ENCODE measurements at regions not wholly inside any gene's neighbourhood (a gene's known extent, or its start where the extent isn't known, plus 50 kb on each side); places are given as distances from the start of the nearest gene placed in this dataset.
"Not testable (repeated sequence)": the region's sequence is repeated elsewhere in the genome, so short reads cannot be mapped to it uniquely, and the experiment has no call there.

DNA sequence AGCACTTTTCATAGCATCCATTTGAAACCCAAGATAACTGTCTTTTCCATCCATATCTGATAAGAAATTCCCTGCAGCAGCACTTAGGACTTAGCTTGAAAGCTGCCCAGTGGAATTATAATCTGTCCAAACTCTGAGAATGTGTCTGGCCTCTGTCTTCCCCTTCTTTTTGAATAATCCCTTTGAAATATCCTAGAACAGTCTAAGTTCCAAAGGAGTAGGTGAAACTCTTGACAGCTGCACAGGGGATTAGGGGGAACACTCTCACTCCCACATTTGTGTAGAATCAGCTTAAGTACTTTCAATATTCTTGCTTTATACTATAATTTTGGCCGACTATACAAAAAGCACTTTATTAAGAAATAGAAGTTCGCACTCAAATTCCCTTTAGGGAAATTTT is 157.7 kb downstream of the PAPSS1 start:
- DNase-seq = no peak

GRCh38 chr4:107561481-107561880 is 158.6 kb downstream of the PAPSS1 start:
- DNase-seq = no peak

GRCh38 chr4:107559653-107560052 is 160.4 kb downstream of the PAPSS1 start:
- DNase-seq = no peak

- DNase-seq = no peak
Observed at GRCh38 chr4:107552306-107552705, 167.7 kb downstream of the PAPSS1 start.

DNA sequence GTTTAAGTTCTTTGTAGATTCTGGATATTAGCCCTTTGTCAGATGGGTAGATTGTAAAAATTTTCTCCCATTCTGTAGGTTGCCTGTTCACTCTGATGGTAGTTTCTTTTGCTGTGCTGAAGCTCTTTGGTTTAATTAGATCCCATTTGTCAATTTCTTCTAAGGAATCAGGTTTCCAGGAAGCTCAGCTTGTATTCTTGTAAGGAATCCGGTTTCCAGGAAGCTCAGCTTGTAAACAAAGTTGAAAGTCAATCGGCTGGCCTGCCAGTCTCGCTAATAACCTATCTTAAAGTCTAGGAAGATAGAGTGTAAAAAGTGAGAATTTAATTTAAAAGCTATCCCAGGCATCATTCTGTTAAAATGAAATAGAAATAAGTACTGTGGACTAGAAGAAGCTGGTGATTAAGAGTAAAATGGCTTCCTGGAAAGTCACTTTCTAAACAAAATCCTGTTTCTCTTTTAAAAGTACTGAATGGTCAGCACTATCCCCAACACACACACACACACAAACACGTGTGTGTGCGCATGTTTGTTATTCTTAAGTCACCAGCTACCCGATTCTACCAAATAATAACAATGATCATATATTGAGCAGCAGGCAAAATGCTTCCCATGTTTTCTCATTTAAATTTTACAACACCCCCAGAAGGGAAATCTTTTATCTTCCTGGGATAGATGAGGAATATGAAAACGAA is 171.7 kb downstream of the PAPSS1 start:
- no peak for DNase-seq

- no peak for DNase-seq
Observed at GRCh38 chr4:107546638-107547037, 173.4 kb downstream of the PAPSS1 start.

DNA sequence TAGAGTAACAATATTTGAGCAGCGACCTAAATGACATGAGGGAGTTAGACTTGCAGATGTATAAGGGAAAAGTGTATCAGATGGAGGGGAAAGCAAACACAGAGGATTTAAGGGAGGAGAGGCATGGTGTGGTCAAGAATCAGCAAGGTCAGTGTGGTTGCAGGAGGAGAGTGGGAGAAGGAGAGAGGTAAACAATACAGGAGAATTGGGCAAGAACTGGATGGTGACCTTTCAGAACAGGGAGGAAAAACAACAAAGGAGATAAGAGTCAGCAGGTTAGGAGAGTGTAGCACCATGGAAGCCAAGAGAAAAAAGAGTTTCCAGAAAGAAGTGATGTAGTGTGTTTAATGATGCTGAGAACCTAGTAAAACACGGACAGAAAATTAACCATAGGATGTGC is 178.5 kb downstream of the PAPSS1 start:
- no peak for DNase-seq

DNA sequence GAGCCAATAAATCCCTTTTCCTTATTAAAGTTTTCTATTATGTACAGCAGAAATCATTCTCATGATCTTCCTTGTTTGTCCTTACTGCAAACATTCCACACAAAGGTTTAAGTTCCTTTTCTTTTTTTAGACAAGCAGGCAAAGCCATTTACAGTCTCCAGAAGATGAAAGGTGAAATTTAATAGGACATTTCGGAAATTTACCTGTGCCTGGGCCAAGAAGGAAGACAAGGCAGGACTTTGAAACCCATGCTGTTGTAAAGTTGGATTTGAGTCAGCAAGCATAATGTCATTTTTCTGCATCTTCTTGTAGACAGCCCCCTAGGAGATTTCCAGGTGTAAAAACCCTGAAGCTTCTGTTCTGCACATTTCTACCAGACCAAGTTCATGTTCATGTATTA is 188.1 kb downstream of the PAPSS1 start:
- no peak for DNase-seq

GRCh38 chr4:107520368-107520767 is 199.7 kb downstream of the PAPSS1 start:
- no peak for DNase-seq

GRCh38 chr4:107519053-107519452 is 201.0 kb downstream of the PAPSS1 start:
- DNase-seq = no peak

- no peak for DNase-seq
Observed at GRCh38 chr4:107518076-107518475, 202.0 kb downstream of the PAPSS1 start.

DNA sequence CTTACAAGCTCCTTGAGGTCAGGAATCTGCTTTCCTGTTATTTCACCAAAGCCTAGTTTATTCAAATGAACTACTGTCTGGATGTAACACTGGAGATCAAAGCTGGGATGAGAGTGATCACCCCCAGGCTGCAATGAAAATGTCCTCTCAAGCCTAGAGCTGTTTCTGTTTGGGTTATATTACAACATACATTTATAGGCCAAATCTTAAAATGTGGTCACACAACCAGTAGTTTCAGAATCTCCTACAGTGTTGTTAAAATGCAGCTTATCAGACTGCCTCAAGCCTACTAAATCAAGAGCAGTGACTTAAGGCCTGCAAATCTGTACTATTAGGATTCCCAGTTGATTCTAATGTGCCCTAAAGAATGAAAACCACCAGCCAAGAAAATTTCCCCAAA is 207.5 kb downstream of the PAPSS1 start:
- no peak for DNase-seq

- no peak for DNase-seq
Observed at GRCh38 chr4:107509615-107510014, 210.4 kb downstream of the PAPSS1 start.

DNA sequence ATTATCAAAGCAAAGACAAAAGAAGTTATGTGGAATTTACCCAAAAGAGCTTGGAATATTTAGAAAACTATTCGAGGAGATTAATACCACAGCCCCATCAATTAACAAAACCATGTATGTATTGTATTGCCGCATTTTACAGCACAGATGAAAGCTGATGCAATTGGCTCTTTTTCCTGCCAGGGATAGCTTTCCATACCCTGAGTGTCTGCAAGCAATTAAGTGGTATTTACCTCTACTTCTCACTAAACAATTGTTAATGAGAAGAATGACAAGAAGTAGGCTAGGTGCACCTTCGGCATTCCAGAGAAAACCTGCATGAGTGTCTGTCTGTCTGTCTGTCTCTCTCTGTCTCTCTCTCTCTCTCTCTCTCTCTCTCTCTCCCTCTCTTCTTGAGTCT is 219.5 kb downstream of the PAPSS1 start:
- DNase-seq = no peak

DNA sequence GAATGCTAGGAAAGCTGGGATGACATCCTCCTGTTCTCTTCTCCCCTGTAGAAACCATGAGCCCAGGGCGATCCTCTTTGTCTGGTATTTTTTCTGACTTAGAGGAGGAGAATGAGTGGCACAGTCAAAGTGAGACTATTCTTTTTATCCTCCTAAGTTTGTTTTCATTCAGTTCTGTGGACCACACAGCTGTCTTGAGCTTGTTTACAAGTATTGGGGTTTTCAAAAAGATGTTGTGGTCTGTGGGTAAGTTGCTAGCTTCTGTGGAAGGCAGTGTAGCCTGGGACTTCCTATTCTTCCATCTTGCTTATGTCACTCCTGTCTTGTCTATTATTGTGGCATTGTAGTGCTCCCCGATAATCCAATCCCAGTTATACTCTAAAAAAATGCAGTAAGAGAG is 223.0 kb downstream of the PAPSS1 start:
- no peak for DNase-seq

GRCh38 chr4:107492566-107492965 is 227.5 kb downstream of the PAPSS1 start:
- DNase-seq = no peak

DNA sequence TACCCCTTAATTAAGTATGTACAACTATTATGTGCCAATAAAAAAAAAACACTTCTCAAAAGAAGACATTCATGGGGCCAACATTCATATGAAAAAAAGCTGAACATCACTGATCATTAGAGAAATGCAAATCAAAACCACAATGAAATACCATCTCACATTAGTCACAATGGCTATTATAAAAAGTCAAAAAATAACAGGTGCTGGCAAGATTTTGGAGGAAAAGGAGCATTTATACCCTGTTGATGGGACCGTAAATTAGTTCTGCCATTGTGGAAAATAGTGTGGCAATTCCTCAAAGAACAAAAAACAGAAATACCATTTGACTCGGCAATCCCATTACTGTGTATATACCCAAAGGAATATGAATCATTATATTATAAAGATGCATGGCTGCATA is 229.9 kb downstream of the PAPSS1 start:
- DNase-seq = no peak

GRCh38 chr4:107483621-107484020 is 236.4 kb downstream of the PAPSS1 start:
- DNase-seq = not testable (repeated sequence)

DNA sequence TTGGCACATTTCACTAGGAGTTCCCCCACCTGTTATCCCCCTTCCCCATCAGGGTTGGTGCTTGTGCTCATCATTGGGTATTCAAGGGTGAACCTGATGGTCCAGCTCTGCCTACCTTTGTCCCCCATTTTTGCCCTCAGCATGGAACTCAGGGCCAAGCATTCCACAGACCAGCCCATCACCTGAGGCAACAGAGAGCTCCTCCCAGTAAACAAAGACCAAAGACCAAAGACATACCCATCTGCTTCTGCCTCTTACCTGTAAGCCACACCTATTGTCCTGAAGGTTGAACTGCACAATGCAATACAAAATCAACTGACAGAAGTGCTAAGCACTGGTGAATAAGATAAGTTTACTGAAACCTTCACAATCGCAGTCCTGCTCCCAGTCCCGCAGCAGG is 237.5 kb downstream of the PAPSS1 start:
- DNase-seq = no peak

- no peak for DNase-seq
Observed at GRCh38 chr4:107478327-107478980, 241.6 kb downstream of the PAPSS1 start.

GRCh38 chr4:107473126-107473525 is 246.9 kb downstream of the PAPSS1 start:
- no peak for DNase-seq

GRCh38 chr4:107472265-107472948 is 247.6 kb downstream of the PAPSS1 start:
- DNase-seq = no peak

GRCh38 chr4:107470173-107470572 is 249.9 kb downstream of the PAPSS1 start:
- no peak for DNase-seq

DNA sequence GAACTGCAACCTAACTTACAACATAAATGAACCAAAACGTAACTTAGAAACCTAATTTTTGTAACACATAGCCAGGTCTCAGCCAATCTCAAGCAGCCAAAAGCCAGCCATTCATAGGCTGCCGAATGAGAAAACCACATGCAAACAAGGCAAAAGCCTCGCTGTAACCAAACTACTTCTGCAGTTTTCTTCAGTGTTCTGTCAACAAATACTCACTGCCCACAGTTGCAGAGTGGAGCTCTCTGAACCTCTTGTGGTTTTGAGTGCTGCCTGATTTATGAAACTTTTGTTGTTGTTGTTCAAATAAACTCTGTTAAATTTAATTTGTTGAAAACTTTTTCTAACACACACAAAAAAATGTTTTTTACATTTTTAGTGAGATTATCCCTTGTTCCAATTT is 251.2 kb downstream of the PAPSS1 start:
- DNase-seq = no peak
